Activated naive CD4-positive, alpha-beta T cell treated with anti-CD3 and anti-CD28 coated beads, Interleukin-2, amount 50 U/mL, for 24 hours (primary cell): ENCODE measurements at regions not wholly inside any gene's neighbourhood (a gene's known extent, or its start where the extent isn't known, plus 50 kb on each side); places are given as distances from the start of the nearest gene placed in this dataset.
"Not testable (repeated sequence)": the region's sequence is repeated elsewhere in the genome, so short reads cannot be mapped to it uniquely, and the experiment has no call there.

Experiments used
- H3K27ac Mint-ChIP-seq: one replicate; pipeline ENCODE4 v1.8.0; 2021; ENCODE audit warnings: mild to moderate bottlenecking, mixed read lengths
- H3K27me3 Mint-ChIP-seq: one replicate; pipeline ENCODE4 v1.8.0; 2021; ENCODE audit warnings: mixed read lengths
- H3K36me3 Mint-ChIP-seq: one replicate; pipeline ENCODE4 v1.8.0; 2021; ENCODE audit warnings: mixed read lengths
- H3K4me1 Mint-ChIP-seq: one replicate; pipeline ENCODE4 v1.8.0; 2021; ENCODE audit warnings: mixed read lengths
- H3K4me3 Mint-ChIP-seq: one replicate; pipeline ENCODE4 v1.8.0; 2021; ENCODE audit warnings: mild to moderate bottlenecking, mixed read lengths
- H3K9me3 Mint-ChIP-seq: one replicate; pipeline ENCODE4 v1.8.0; 2021; ENCODE audit warnings: mixed read lengths

GRCh38 chr12:11968516-11968915, 102.2 kb upstream of the BCL2L14 start:
- no peaks in the 10 kb centered on the region for H3K27me3 Mint-ChIP-seq

GRCh38 chr12:11969437-11970154, 101.1 kb upstream of the BCL2L14 start:
- Mint-ChIP-seq H3K9me3 (no peaks in the 10 kb centered on the region), H3K36me3 (no peaks in the 10 kb centered on the region), H3K27me3 (no peaks in the 10 kb centered on the region), H3K4me1 (peaks cover 5% of the 10 kb centered on the region), H3K27ac (no peak overlapping the region), H3K4me3 (no peak overlapping the region)

More at GRCh38 chr12:11968516-11968915, 102.2 kb upstream of the BCL2L14 start:
- H3K36me3 Mint-ChIP-seq, result no peaks in the 10 kb centered on the region
- peaks cover 5% of the 10 kb centered on the region for H3K4me1 Mint-ChIP-seq
- H3K4me3 Mint-ChIP-seq, result no peak overlapping the region
- peak overlapping the region; percentile 53 for H3K27ac Mint-ChIP-seq
- no peaks in the 10 kb centered on the region for H3K9me3 Mint-ChIP-seq

- Mint-ChIP-seq H3K36me3 (no peaks in the 10 kb centered on the region), H3K4me3 (no peak overlapping the region), H3K27me3 (no peaks in the 10 kb centered on the region), H3K27ac (no peak overlapping the region), H3K9me3 (no peaks in the 10 kb centered on the region), H3K4me1 (peaks cover 5% of the 10 kb centered on the region)
Measured at GRCh38 chr12:11970155-11970520, 100.6 kb upstream of the BCL2L14 start.

GRCh38 chr12:11973396-11973795, 97.3 kb upstream of the BCL2L14 start:
- Mint-ChIP-seq H3K4me1 (peaks cover 5% of the 10 kb centered on the region), H3K27ac (no peak overlapping the region)

DNA sequence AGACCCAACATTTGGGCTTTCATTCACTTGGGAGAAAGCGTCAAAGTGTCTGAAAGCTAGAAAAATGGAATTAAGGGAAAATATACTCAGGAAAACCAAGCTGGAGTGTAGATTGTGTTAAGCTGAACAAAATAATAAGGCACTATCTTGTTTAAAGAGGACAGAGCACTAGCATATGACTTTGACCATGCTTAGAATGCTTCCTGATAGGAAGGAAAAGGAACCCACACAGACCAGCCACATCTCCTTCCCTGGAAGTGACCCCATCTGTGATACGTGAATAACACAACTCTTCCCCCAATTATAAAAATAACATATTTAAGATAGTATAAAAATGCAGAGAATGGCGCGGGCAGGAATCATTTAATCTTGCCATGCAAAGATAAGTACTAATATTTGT, 94.7 kb upstream of the BCL2L14 start:
- Mint-ChIP-seq H3K27ac (no peak overlapping the region), H3K36me3 (no peaks in the 10 kb centered on the region), H3K9me3 (no peaks in the 10 kb centered on the region), H3K4me3 (no peak overlapping the region), H3K27me3 (no peaks in the 10 kb centered on the region), H3K4me1 (peaks cover 29% of the 10 kb centered on the region)

More at GRCh38 chr12:11973396-11973795, 97.3 kb upstream of the BCL2L14 start:
- Mint-ChIP-seq H3K4me3 (no peak overlapping the region), H3K27me3 (no peaks in the 10 kb centered on the region), H3K9me3 (no peaks in the 10 kb centered on the region), H3K36me3 (no peaks in the 10 kb centered on the region)

- peaks cover 56% of the 10 kb centered on the region for H3K4me1 Mint-ChIP-seq
- H3K27ac Mint-ChIP-seq, result peak overlapping the region; percentile 62
- peaks cover 2% of the 10 kb centered on the region for H3K36me3 Mint-ChIP-seq
- no peaks in the 10 kb centered on the region for H3K27me3 Mint-ChIP-seq
- H3K4me3 Mint-ChIP-seq, result no peak overlapping the region
- H3K9me3 Mint-ChIP-seq, result peaks cover 18% of the 10 kb centered on the region
Measured at GRCh38 chr12:11978726-11979384, 91.9 kb upstream of the BCL2L14 start.

DNA sequence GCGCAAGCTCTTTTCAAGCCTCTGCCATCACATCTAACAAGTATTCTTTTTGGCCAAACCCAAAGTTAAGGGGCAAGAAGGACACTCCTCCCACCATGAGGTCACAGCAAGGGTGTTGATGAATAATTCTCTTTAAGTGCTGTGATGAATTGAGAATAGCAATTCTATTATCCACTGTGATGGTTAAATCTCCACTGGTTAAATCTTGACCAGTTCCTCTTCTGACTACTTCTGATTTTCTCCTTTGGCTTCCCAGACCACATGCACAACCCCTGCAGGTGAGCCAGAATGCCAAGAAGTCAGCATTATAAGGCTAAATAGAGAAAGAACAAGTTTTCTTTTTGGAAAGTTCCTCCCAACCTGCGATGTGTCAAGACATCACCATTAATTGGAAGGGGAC, 90.6 kb upstream of the BCL2L14 start:
- no peaks in the 10 kb centered on the region for H3K27me3 Mint-ChIP-seq
- H3K4me3 Mint-ChIP-seq, result peak overlapping the region; percentile 47
- H3K27ac Mint-ChIP-seq, result peak overlapping the region; percentile 90
- peaks cover 56% of the 10 kb centered on the region for H3K4me1 Mint-ChIP-seq
- peaks cover 18% of the 10 kb centered on the region for H3K9me3 Mint-ChIP-seq
- peaks cover 2% of the 10 kb centered on the region for H3K36me3 Mint-ChIP-seq

GRCh38 chr12:11981121-11981733, 89.5 kb upstream of the BCL2L14 start:
- H3K27ac Mint-ChIP-seq, result peak overlapping the region; percentile 90
- H3K9me3 Mint-ChIP-seq, result peaks cover 18% of the 10 kb centered on the region
- peak overlapping the region; percentile 44 for H3K4me3 Mint-ChIP-seq
- H3K27me3 Mint-ChIP-seq, result no peaks in the 10 kb centered on the region
- H3K36me3 Mint-ChIP-seq, result peaks cover 2% of the 10 kb centered on the region
- H3K4me1 Mint-ChIP-seq, result peaks cover 56% of the 10 kb centered on the region

GRCh38 chr12:11984417-11984816, 86.3 kb upstream of the BCL2L14 start:
- Mint-ChIP-seq H3K4me1 (peaks cover 42% of the 10 kb centered on the region), H3K36me3 (peaks cover 2% of the 10 kb centered on the region), H3K27me3 (no peaks in the 10 kb centered on the region), H3K4me3 (no peak overlapping the region), H3K27ac (no peak overlapping the region), H3K9me3 (peaks cover 18% of the 10 kb centered on the region)

DNA sequence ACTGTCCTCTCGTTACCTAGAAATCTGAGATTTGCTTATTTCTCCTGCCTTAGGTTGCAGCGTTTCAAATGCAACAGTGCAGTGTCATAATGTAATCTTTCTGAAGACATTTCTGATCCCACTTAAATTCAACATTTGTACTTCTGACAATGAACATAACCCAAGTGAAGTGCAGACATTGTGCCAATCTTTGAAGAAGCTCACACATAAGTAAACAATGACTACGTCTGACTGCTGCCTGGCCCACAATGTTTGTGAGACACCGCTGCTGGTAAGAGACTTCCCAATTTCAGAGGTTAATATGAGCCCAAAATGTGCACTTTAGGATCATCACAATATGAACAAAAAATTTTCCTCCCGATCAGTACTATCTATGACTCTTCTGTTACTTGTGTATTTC, 84.6 kb upstream of the BCL2L14 start:
- Mint-ChIP-seq H3K27me3 (no peaks in the 10 kb centered on the region), H3K4me1 (peaks cover 25% of the 10 kb centered on the region), H3K4me3 (no peak overlapping the region), H3K27ac (no peak overlapping the region), H3K36me3 (peaks cover 2% of the 10 kb centered on the region), H3K9me3 (peaks cover 18% of the 10 kb centered on the region)

- H3K27ac Mint-ChIP-seq, result no peak overlapping the region
- peaks cover 18% of the 10 kb centered on the region for H3K9me3 Mint-ChIP-seq
- H3K36me3 Mint-ChIP-seq, result peaks cover 6% of the 10 kb centered on the region
Measured at GRCh38 chr12:11987901-11988300, 82.8 kb upstream of the BCL2L14 start.

GRCh38 chr12:11991604-11992003, 79.1 kb upstream of the BCL2L14 start:
- peaks cover 15% of the 10 kb centered on the region for H3K4me1 Mint-ChIP-seq
- H3K27me3 Mint-ChIP-seq, result no peaks in the 10 kb centered on the region
- peak overlapping the region; percentile 63 for H3K27ac Mint-ChIP-seq
- H3K9me3 Mint-ChIP-seq, result peaks cover 10% of the 10 kb centered on the region
- H3K36me3 Mint-ChIP-seq, result peaks cover 9% of the 10 kb centered on the region
- no peak overlapping the region for H3K4me3 Mint-ChIP-seq

More at GRCh38 chr12:11987901-11988300, 82.8 kb upstream of the BCL2L14 start:
- Mint-ChIP-seq H3K27me3 (no peaks in the 10 kb centered on the region), H3K4me3 (no peak overlapping the region), H3K4me1 (peaks cover 13% of the 10 kb centered on the region)

GRCh38 chr12:11992515-11992914, 78.2 kb upstream of the BCL2L14 start:
- no peak overlapping the region for H3K4me3 Mint-ChIP-seq
- no peaks in the 10 kb centered on the region for H3K27me3 Mint-ChIP-seq
- peaks cover 9% of the 10 kb centered on the region for H3K36me3 Mint-ChIP-seq
- H3K27ac Mint-ChIP-seq, result no peak overlapping the region
- H3K9me3 Mint-ChIP-seq, result peaks cover 10% of the 10 kb centered on the region
- H3K4me1 Mint-ChIP-seq, result peaks cover 17% of the 10 kb centered on the region

DNA sequence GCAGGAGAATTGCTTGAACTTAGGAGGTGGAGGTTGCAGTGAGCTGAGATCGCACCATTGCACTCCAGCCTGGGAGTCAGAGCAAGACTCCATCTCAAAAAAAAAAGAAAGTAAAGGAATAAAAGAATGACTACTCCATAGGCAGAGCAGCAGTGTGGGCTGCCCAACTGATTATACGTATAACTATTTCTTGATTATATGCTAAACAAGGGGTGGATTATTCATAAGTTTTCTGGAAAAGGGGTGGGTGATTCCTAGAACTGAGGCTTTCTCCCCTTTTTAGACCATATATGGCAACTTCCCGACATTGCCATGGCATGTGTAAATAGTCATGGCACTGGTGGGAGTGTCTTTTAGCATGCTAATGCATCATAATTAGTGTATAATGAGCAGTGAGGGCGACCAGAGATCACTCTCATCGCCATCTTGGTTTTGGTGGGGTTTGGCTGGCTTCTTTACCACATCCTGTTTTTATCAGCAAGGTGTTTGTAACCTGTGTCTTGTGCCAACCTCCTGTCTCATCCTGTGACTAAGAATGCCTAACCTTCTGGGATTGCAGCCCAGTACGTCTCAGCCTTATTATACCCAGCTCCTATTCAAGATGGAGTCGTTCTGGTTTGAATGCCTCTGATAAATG, 72.3 kb upstream of the BCL2L14 start:
- peaks cover 53% of the 10 kb centered on the region for H3K4me1 Mint-ChIP-seq
- not testable (repeated sequence) for H3K27me3 Mint-ChIP-seq, H3K36me3 Mint-ChIP-seq

DNA sequence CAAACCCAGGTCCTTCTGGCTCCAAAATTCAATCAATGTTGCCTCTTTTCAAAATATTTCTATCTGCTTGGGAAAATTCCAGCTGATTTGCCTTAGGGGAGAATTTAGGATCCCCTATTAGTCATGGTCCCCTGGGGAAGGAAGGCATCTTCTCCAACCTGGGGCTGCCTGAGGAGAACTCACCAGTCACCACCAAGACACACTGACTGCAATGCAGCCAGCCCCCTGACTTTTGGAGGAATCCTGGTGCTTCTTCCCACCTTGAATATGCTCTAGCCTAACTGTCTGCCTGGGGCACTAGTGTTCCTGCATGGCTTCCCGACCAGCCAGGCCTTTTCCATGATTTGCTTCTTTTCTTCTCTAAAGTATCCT, 71.8 kb upstream of the BCL2L14 start:
- Mint-ChIP-seq H3K36me3 (peaks cover 8% of the 10 kb centered on the region), H3K9me3 (no peaks in the 10 kb centered on the region), H3K27me3 (no peaks in the 10 kb centered on the region), H3K27ac (peak overlapping the region; percentile 72), H3K4me3 (peak overlapping the region; percentile 51), H3K4me1 (peaks cover 52% of the 10 kb centered on the region)

More for the DNA sequence above, 72.3 kb upstream of the BCL2L14 start:
- H3K27ac Mint-ChIP-seq, result peak overlapping the region; percentile 72
- not testable (repeated sequence) for H3K9me3 Mint-ChIP-seq
- H3K4me3 Mint-ChIP-seq, result peak overlapping the region; percentile 51

DNA sequence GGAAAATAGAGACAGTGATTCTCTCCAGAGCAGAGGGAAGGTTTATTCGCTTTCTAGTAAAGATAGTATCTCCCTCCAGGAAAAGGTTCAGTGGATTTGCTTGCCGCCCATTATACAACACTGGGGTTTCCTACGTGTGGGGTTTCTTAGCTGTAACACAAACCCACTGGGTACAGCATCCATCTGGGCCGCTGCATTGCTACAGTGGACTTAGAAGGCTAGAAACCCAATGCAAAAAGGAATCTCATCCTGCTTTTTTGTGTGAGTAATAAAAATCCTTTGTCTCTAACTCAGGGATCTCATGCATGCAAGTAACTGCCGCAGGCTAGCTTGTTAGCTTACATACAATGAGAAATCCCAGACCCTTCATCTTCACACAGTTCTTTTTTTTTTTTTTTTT, 67.1 kb upstream of the BCL2L14 start:
- Mint-ChIP-seq H3K4me1 (peaks cover 72% of the 10 kb centered on the region), H3K27me3 (peaks cover 2% of the 10 kb centered on the region), H3K9me3 (peaks cover 5% of the 10 kb centered on the region), H3K36me3 (peaks cover 12% of the 10 kb centered on the region), H3K27ac (no peak overlapping the region), H3K4me3 (no peak overlapping the region)
